H1 (cell line): ENCODE measurements at regions not wholly inside any gene's neighbourhood (a gene's known extent, or its start where the extent isn't known, plus 50 kb on each side); places are given as distances from the start of the nearest gene placed in this dataset.

Source experiments
- CTCF ChIA-PET: fragments of 300-600 bp; sonication (Branson Sonifier 250); formaldehyde crosslinking; loops from one replicate; lab custom pipeline; 2021; ENCODE audit not compliant: partially characterized antibody; lab: Charles Lee
- POLR2A ChIA-PET: fragments of 300-600 bp; sonication (Branson Sonifier 250); formaldehyde crosslinking; loops from one replicate; lab custom pipeline; 2021; ENCODE audit warnings: inconsistent platforms; ENCODE audit not compliant: partially characterized antibody; lab: Charles Lee
- DNase-seq, 2 experiments: peaks; one replicate each; pipeline versions ENCODE4 v3.0.0 to v3.0.0-alpha.2; 2010 to 2022; ENCODE audit warnings: low spot score in 2 of 2, low read depth in 1 of 2, mixed read lengths in 1 of 2
- FAIRE-seq: peaks from 2 replicates; lab custom pipeline; 2011; peaks lifted over from hg19 to GRCh38; lab: Jason Lieb, UNC
- H2AFZ ChIP-seq: 2 replicates; pipeline ENCODE4 v1.8.1; 2012; ENCODE audit warnings: low read length, inconsistent platforms
- H2AK5ac ChIP-seq: 2 replicates; pipeline ENCODE4 v1.6.1; 2013; ENCODE audit warnings: low read depth, low read length
- H2BK120ac ChIP-seq: replicated peaks from 2 replicates; pipeline ENCODE3; 2013; ENCODE audit warnings: low read depth, low read length, inconsistent platforms
- H2BK12ac ChIP-seq: 2 replicates; pipeline ENCODE4 v1.6.1; 2013; ENCODE audit warnings: low read depth, low read length
- H2BK15ac ChIP-seq: 2 replicates; pipeline ENCODE4 v1.6.1; 2013; ENCODE audit warnings: low read length
- H2BK20ac ChIP-seq: 2 replicates; pipeline ENCODE4 v1.6.1; 2013; ENCODE audit warnings: low read length
- H2BK5ac ChIP-seq: 2 replicates; pipeline ENCODE4 v1.6.1; 2013; ENCODE audit warnings: low read depth, low read length
- H3K14ac ChIP-seq: 2 replicates; pipeline ENCODE4 v1.6.1; 2013; ENCODE audit warnings: inconsistent platforms; ENCODE audit not compliant: insufficient read length
- H3K18ac ChIP-seq: 2 replicates; pipeline ENCODE4 v1.6.1; 2013; ENCODE audit warnings: low read length; ENCODE audit errors: extremely low read depth
- H3K23ac ChIP-seq: 2 replicates; pipeline ENCODE4 v1.6.1; 2013; ENCODE audit warnings: inconsistent platforms; ENCODE audit not compliant: insufficient read length
- H3K23me2 ChIP-seq: 2 replicates; pipeline ENCODE4 v1.6.1; 2013; ENCODE audit warnings: low read depth, low read length
- H3K27ac ChIP-seq: 2 replicates; pipeline ENCODE4 v1.6.1; 2011; ENCODE audit warnings: low read depth, low read length, inconsistent platforms
- H3K27me3 ChIP-seq, 4 experiments: replicated peaks in 1 of 4; 1 replicate in 1 of 4; 2 replicates in 3 of 4; pipeline versions ENCODE4 v1.6.1 to v1.8.1; 2011 to 2013; ENCODE audit warnings: low read length in 3 of 4, mild to moderate bottlenecking in 3 of 4, inconsistent platforms in 2 of 4, mixed read lengths in 2 of 4, moderate library complexity in 1 of 4; ENCODE audit not compliant: control insufficient read depth in 3 of 4, insufficient read depth in 3 of 4; ENCODE audit errors: extremely low read depth in 1 of 4
- H3K36me3 ChIP-seq, 4 experiments: 2 replicates each; pipeline versions ENCODE4 v1.6.1 to v1.8.1; 2011 to 2013; ENCODE audit warnings: mild to moderate bottlenecking in 4 of 4, low read length in 3 of 4, moderate library complexity in 2 of 4, control low read depth in 1 of 4, inconsistent platforms in 1 of 4; ENCODE audit not compliant: insufficient read depth in 4 of 4, control insufficient read depth in 2 of 4
- H3K4ac ChIP-seq: replicated peaks from 2 replicates; pipeline ENCODE3; 2013; ENCODE audit warnings: low read length, low read depth, mixed read lengths, inconsistent platforms; ENCODE audit not compliant: insufficient read length
- H3K4me1 ChIP-seq, 4 experiments: replicated peaks in 1 of 4; 1 replicate in 1 of 4; 2 replicates in 3 of 4; pipeline versions ENCODE4 v1.6.1 to v1.8.1; 2011 to 2013; ENCODE audit warnings: low read length in 3 of 4, inconsistent platforms in 2 of 4, mixed read lengths in 1 of 4; ENCODE audit not compliant: insufficient read depth in 4 of 4, control insufficient read depth in 3 of 4
- H3K4me2 ChIP-seq, 2 experiments: 2 replicates each; pipeline versions ENCODE4 v1.6.1 to v1.8.1; 2011 to 2013; ENCODE audit warnings: low read depth in 2 of 2, low read length in 2 of 2, control low read depth in 1 of 2, inconsistent platforms in 1 of 2, mild to moderate bottlenecking in 1 of 2; ENCODE audit not compliant: insufficient read depth in 1 of 2
- H3K4me3 ChIP-seq, 4 experiments: fragments of 200-600, 300-600 bp in 1 of 4; sonication (generic), shearing (Covaris generic), sonication (Bioruptor Twin) in 1 of 4; 2 replicates each; pipeline versions ENCODE4 v1.5.1 to v1.8.1; 2011 to 2016; ENCODE audit warnings: low read length in 4 of 4, low read depth in 3 of 4, control low read depth in 2 of 4, inconsistent platforms in 2 of 4, mild to moderate bottlenecking in 2 of 4, mixed read lengths in 1 of 4, moderate library complexity in 1 of 4; ENCODE audit not compliant: insufficient read depth in 2 of 4; ENCODE audit errors: extremely low read depth in 1 of 4
- H3K56ac ChIP-seq: replicated peaks from 2 replicates; pipeline ENCODE3; 2013; ENCODE audit warnings: low read depth, mild to moderate bottlenecking, mixed read lengths, low read length, inconsistent platforms; ENCODE audit not compliant: insufficient read length
- H3K79me1 ChIP-seq: 2 replicates; pipeline ENCODE4 v1.6.1; 2013; ENCODE audit warnings: low read depth, low read length, control low read depth
- H3K79me2 ChIP-seq, 2 experiments: 2 replicates each; pipeline versions ENCODE4 v1.6.1 to v1.8.1; 2012 to 2013; ENCODE audit warnings: low read length in 2 of 2, mild to moderate bottlenecking in 2 of 2, inconsistent platforms in 1 of 2; ENCODE audit not compliant: insufficient read depth in 2 of 2, control insufficient read depth in 1 of 2
- H3K9ac ChIP-seq, 4 experiments: replicated peaks in 1 of 4; 1 replicate in 1 of 4; 2 replicates in 3 of 4; pipeline versions ENCODE4 v1.6.1 to v1.8.1; 2011 to 2013; ENCODE audit warnings: low read depth in 3 of 4, low read length in 3 of 4, control low read depth in 2 of 4, mild to moderate bottlenecking in 2 of 4, moderate library complexity in 2 of 4, inconsistent platforms in 1 of 4; ENCODE audit errors: extremely low read depth in 1 of 4
- H3K9me3 ChIP-seq, 2 experiments: 2 replicates each; pipeline versions ENCODE4 v1.6.1 to v1.8.1; 2012 to 2013; ENCODE audit warnings: mild to moderate bottlenecking in 2 of 2, moderate library complexity in 2 of 2, control low read depth in 1 of 2, inconsistent platforms in 1 of 2, low read depth in 1 of 2, low read length in 1 of 2, mixed read lengths in 1 of 2; ENCODE audit not compliant: insufficient read depth in 2 of 2
- H4K20me1 ChIP-seq, 2 experiments: replicated peaks in 1 of 2; 2 replicates each; pipeline versions ENCODE3 to v1.8.1; 2011 to 2013; ENCODE audit warnings: inconsistent platforms in 2 of 2, low read length in 2 of 2, mild to moderate bottlenecking in 1 of 2; ENCODE audit not compliant: insufficient read depth in 2 of 2, control insufficient read depth in 1 of 2
- H4K5ac ChIP-seq: 2 replicates; pipeline ENCODE4 v1.6.1; 2013; ENCODE audit warnings: low read length, low read depth, mixed read lengths, inconsistent platforms; ENCODE audit not compliant: insufficient read length
- H4K8ac ChIP-seq: 2 replicates; pipeline ENCODE4 v1.8.0; 2013; ENCODE audit warnings: mild to moderate bottlenecking, moderate library complexity, low read length, inconsistent platforms; ENCODE audit not compliant: insufficient read depth; ENCODE audit errors: extremely low read depth
- H4K91ac ChIP-seq: replicated peaks from 2 replicates; pipeline ENCODE3; 2013; ENCODE audit warnings: low read length, mixed read lengths, inconsistent platforms; ENCODE audit not compliant: insufficient read length
- CREB1 ChIP-seq: IDR thresholded peaks from 2 replicates; pipeline ENCODE4 v1.6.1; 2012; ENCODE audit warnings: inconsistent platforms
- CTCF ChIP-seq, 3 experiments: IDR thresholded peaks; 1 replicate in 2 of 3; 2 replicates in 1 of 3; pipeline versions ENCODE4 v1.5.1 to v1.6.1; 2011; ENCODE audit warnings: low read length in 3 of 3, mild to moderate bottlenecking in 3 of 3, inconsistent platforms in 2 of 3, low read depth in 1 of 3, moderate library complexity in 1 of 3; ENCODE audit not compliant: insufficient read depth in 1 of 3; ENCODE audit errors: control extremely low read depth in 1 of 3
- TBP ChIP-seq: IDR thresholded peaks from 2 replicates; pipeline ENCODE4 v1.6.1; 2011; ENCODE audit warnings: low read depth, low read length, improper control_type of control experiment
- WGBS, 2 experiments: shearing (Covaris generic) in 1 of 2; methylation state at CpG; one replicate each; pipeline versions ENCODE4 v1.1.6 to v1.1.7; 2013 to 2015; ENCODE audit warnings: low lambda C conversion rate in 2 of 2, mixed read lengths in 2 of 2, inconsistent platforms in 1 of 2, low coverage in 1 of 2, missing lambda C conversion rate in 1 of 2; ENCODE audit not compliant: insufficient replicate concordance in 2 of 2, insufficient coverage in 1 of 2, insufficient read length in 1 of 2; ENCODE audit errors: extremely low coverage in 1 of 2, missing lambda C conversion rate in 1 of 2; 5-methylcytosine and 5-hydroxymethylcytosine counted together

- DNase-seq: no peak
- Histone ChIP-seq H4K5ac (no peak overlapping the region), H2BK12ac (no peak overlapping the region), H2AFZ (no peak overlapping the region), H3K9me3 (no peaks in the 10 kb centered on the region), H4K20me1 (no peaks in the 10 kb centered on the region), H4K91ac (no peak overlapping the region), H4K8ac (no peak overlapping the region), H3K79me1 (no peaks in the 10 kb centered on the region), H3K4ac (no peak overlapping the region), H3K79me2 (no peaks in the 10 kb centered on the region), H3K4me1 (no peaks in the 10 kb centered on the region), H3K4me3 (no peak overlapping the region), H3K27ac (no peak overlapping the region), H3K18ac (no peak overlapping the region), H3K4me2 (no peak overlapping the region), H2BK120ac (no peak overlapping the region), H3K14ac (no peak overlapping the region), H3K23ac (no peak overlapping the region), H2BK15ac (no peak overlapping the region), H3K56ac (no peak overlapping the region), H3K9ac (no peak overlapping the region), H3K27me3 (no peaks in the 10 kb centered on the region), H3K23me2 (no peaks in the 10 kb centered on the region), H2BK5ac (no peak overlapping the region), H2AK5ac (no peak overlapping the region), H3K36me3 (no peaks in the 10 kb centered on the region), H2BK20ac (no peak overlapping the region)
- CTCF ChIA-PET: no interaction called here
- TF ChIP-seq CTCF (IDR thresholded peaks at IDR 0.05; ENCODE audit: control extremely low read depth in 1 of 3, insufficient read depth in 1 of 3, low read depth in 1 of 3, low read length in 3 of 3): no peak
- TF ChIP-seq CREB1: no peak
- TF ChIP-seq TBP: no peak
- FAIRE-seq: no peak
- WGBS, 2 experiments: 80% methylated on average over 1 of the region's 1 CpG; no CpG with 5 or more reads in 1 of the 2 experiments
- POLR2A ChIA-PET: no interaction called here
Measured at GRCh38 chrX:78506248-78506647, 152.9 kb downstream of the RTL3 start.
